ENCODE measurements at regions not wholly inside any gene's neighbourhood (a gene's known extent, or its start where the extent isn't known, plus 50 kb on each side); places are given as distances from the start of the nearest gene placed in this dataset.
A peak's percentile ranks its signal among the peaks of the same experiment; 100 is the strongest.

DNA sequence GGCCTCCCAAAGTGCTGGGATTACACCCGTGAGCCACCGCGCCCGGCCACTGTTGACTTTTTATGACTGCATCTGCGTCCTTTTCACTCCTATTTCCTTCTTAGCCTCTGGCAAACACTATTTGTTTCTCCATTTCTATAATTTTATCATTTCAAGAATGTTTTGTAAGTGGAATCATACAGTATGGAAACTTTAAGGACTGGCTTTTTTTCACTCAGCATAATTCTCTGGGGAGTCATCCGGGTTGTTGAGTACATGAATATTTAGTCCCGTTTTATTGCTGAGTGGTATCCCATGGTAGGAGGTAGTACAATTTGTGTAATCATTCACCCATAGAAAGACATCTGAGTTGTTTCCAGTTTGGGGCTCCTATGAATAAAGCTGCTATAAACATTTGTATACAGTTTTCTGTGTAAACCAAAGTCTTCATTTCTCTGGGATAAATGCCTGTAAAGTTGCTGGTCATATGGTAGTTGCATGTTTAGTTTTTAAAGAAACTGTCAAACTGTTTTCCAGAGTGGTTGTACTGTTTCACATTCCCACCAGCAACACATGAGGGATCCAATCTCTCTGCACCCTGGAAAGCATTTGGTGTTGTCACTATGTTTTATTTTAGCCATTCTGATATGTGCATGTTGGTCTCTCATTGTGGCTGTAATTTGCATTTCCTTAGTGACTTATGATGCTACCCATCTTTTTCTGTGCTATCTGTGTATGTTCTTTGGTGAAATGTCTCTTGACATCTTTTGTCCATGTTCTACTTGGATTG lies 139.6 kb upstream of the EEPD1 start:
- H3K4me3 ChIP-seq (ENCODE audit: low read length in 2 of 2) = no peak overlapping the region
- no peak overlapping the region for H3K4me2 ChIP-seq (ENCODE audit: insufficient read depth, low read length, poor library complexity, severe bottlenecking)

DNA sequence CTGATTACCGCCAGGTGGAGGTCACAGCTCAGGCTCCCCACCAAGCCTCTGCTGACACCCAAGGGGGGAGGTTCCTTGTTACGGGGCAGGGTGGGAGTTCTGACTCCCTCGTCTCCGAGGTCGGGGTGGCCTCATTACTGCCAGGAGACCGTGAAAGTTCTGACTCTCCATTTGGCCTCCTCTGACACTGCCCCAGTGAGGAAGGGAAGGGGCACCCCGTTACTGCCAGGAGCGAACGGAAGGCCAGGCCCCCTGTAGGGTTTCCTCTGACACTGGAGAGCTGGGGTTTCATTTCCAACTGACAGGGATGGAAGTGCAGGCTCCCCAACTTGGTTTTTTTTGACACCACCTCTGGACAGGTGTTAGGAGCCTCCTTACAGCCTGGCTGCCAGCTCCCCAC lies 138.1 kb upstream of the EEPD1 start:
- no peak overlapping the region for H2BK120ac ChIP-seq (ENCODE audit: low read depth, low read length)
- peaks cover 0 to 3% (median 0%) of the 10 kb centered on the region in 3 experiments for H3K27me3 ChIP-seq (ENCODE audit: control insufficient read depth in 3 of 3, insufficient read depth in 3 of 3, low read depth in 1 of 3, low read length in 3 of 3)
- no peak for DNase-seq (ENCODE audit: low spot score)
- H3K9me3 ChIP-seq (replicated peaks in 1 of 2; ENCODE audit: control insufficient read depth in 2 of 2, insufficient read depth in 1 of 2, low read depth in 1 of 2, low read length in 2 of 2) = no peaks in the 10 kb centered on the region
- H3K18ac ChIP-seq (ENCODE audit: low read length) = peak overlapping the region; percentile 64
- peaks cover 3 to 5% of the 10 kb centered on the region in 2 donors for H3K4me1 ChIP-seq (ENCODE audit: control insufficient read depth in 2 of 2, insufficient read depth in 1 of 2, low read depth in 1 of 2, low read length in 2 of 2)
- no peak overlapping the region for H3K14ac ChIP-seq (ENCODE audit: low read length)
- H3K27ac ChIP-seq (replicated peaks; ENCODE audit: low read length) = no peak overlapping the region
- no peak overlapping the region for H3K4me3 ChIP-seq (ENCODE audit: low read length in 2 of 2)
- peak overlapping the region; percentile 30 for H2BK12ac ChIP-seq (ENCODE audit: low read length)
- H3K4ac ChIP-seq (ENCODE audit: low read length) = peak overlapping the region; percentile 66
- H2BK5ac ChIP-seq (ENCODE audit: low read length) = peak overlapping the region; percentile 53
- no peak overlapping the region for H3K9ac ChIP-seq (ENCODE audit: low read depth, low read length, poor library complexity)
- H2BK15ac ChIP-seq (ENCODE audit: low read length) = no peak overlapping the region
- H2AFZ ChIP-seq (ENCODE audit: low read length) = no peak overlapping the region
- no peak overlapping the region for H2AK5ac ChIP-seq (ENCODE audit: low read depth, low read length)
- no peak overlapping the region for H4K8ac ChIP-seq (ENCODE audit: low read depth, low read length)
- WGBS, 2 donors (ENCODE audit: extremely low coverage in 2 of 2, insufficient read length in 2 of 2, insufficient replicate concordance in 1 of 2) = no CpG with 5 or more reads among the region's 9 CpGs
- no peak overlapping the region for H3K23ac ChIP-seq (ENCODE audit: low read depth, low read length, poor library complexity)
- no peak overlapping the region for H4K91ac ChIP-seq (ENCODE audit: low read depth, low read length, poor library complexity)
- H3K79me1 ChIP-seq (ENCODE audit: low read depth, low read length) = no peaks in the 10 kb centered on the region
- no peak overlapping the region for H3K4me2 ChIP-seq (ENCODE audit: insufficient read depth, low read length, poor library complexity, severe bottlenecking)
- H3K36me3 ChIP-seq (replicated peaks in 1 of 2; ENCODE audit: control insufficient read depth in 2 of 2, insufficient read depth in 2 of 2, low read length in 2 of 2) = no peaks in the 10 kb centered on the region

More for the DNA sequence above, 139.6 kb upstream of the EEPD1 start:
- no peak overlapping the region for H2AFZ ChIP-seq (ENCODE audit: low read length)
- no peak overlapping the region for H4K91ac ChIP-seq (ENCODE audit: low read depth, low read length, poor library complexity)
- H2BK120ac ChIP-seq (ENCODE audit: low read depth, low read length) = no peak overlapping the region
- H3K4me1 ChIP-seq (ENCODE audit: control insufficient read depth in 2 of 2, insufficient read depth in 1 of 2, low read depth in 1 of 2, low read length in 2 of 2) = peaks cover 3 to 5% of the 10 kb centered on the region in 2 donors
- no peaks in the 10 kb centered on the region for H3K79me1 ChIP-seq (ENCODE audit: low read depth, low read length)
- no peak overlapping the region for H2BK15ac ChIP-seq (ENCODE audit: low read length)
- H2BK5ac ChIP-seq (ENCODE audit: low read length) = no peak overlapping the region
- H3K36me3 ChIP-seq (replicated peaks in 1 of 2; ENCODE audit: control insufficient read depth in 2 of 2, insufficient read depth in 2 of 2, low read length in 2 of 2) = no peaks in the 10 kb centered on the region
- no peak overlapping the region for H3K27ac ChIP-seq (replicated peaks; ENCODE audit: low read length)
- no peak overlapping the region for H4K8ac ChIP-seq (ENCODE audit: low read depth, low read length)
- H3K9me3 ChIP-seq (replicated peaks in 1 of 2; ENCODE audit: control insufficient read depth in 2 of 2, insufficient read depth in 1 of 2, low read depth in 1 of 2, low read length in 2 of 2) = no peaks in the 10 kb centered on the region
- no CpG with 5 or more reads among the region's 7 CpGs for WGBS, 2 donors (ENCODE audit: extremely low coverage in 2 of 2, insufficient read length in 2 of 2, insufficient replicate concordance in 1 of 2)
- no peak for DNase-seq (ENCODE audit: low spot score)
- H3K27me3 ChIP-seq (ENCODE audit: control insufficient read depth in 3 of 3, insufficient read depth in 3 of 3, low read depth in 1 of 3, low read length in 3 of 3) = peaks cover 0 to 3% (median 0%) of the 10 kb centered on the region in 3 experiments
- H2BK12ac ChIP-seq (ENCODE audit: low read length) = no peak overlapping the region
- no peak overlapping the region for H3K18ac ChIP-seq (ENCODE audit: low read length)
- H3K4ac ChIP-seq (ENCODE audit: low read length) = no peak overlapping the region
- no peak overlapping the region for H2AK5ac ChIP-seq (ENCODE audit: low read depth, low read length)
- H3K9ac ChIP-seq (ENCODE audit: low read depth, low read length, poor library complexity) = no peak overlapping the region
- H3K23ac ChIP-seq (ENCODE audit: low read depth, low read length, poor library complexity) = no peak overlapping the region
- H3K14ac ChIP-seq (ENCODE audit: low read length) = no peak overlapping the region

DNA sequence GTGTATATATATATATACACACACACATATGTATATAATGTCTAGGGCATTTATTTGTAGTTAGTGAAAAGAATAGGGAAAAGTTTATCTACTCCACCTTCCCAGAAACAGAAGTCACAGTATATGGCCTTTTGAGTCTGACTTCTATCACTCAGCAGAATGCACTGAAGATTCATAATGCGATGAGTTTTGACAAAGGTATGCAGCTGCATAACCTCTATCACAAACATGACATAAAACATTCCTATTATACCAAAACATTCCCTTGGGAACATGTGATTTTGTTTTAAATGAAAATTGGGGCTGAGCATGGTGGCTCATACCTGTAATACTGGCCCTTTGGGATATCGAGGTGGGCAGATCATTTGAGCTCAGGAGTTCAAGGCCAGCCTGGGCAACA lies 137.3 kb upstream of the EEPD1 start:
- Histone ChIP-seq H3K27ac (replicated peaks; ENCODE audit: low read length) (no peak overlapping the region), H3K4me1 (ENCODE audit: control insufficient read depth in 2 of 2, insufficient read depth in 1 of 2, low read depth in 1 of 2, low read length in 2 of 2) (peaks cover 3 to 5% of the 10 kb centered on the region in 2 donors), H3K4me2 (ENCODE audit: insufficient read depth, low read length, poor library complexity, severe bottlenecking) (no peak overlapping the region), H3K14ac (ENCODE audit: low read length) (no peak overlapping the region), H2AK5ac (ENCODE audit: low read depth, low read length) (no peak overlapping the region), H2BK15ac (ENCODE audit: low read length) (no peak overlapping the region), H2AFZ (ENCODE audit: low read length) (no peak overlapping the region), H2BK120ac (ENCODE audit: low read depth, low read length) (no peak overlapping the region), H3K27me3 (ENCODE audit: control insufficient read depth in 3 of 3, insufficient read depth in 3 of 3, low read depth in 1 of 3, low read length in 3 of 3) (peaks cover 0 to 3% (median 0%) of the 10 kb centered on the region in 3 experiments), H3K9me3 (replicated peaks in 1 of 2; ENCODE audit: control insufficient read depth in 2 of 2, insufficient read depth in 1 of 2, low read depth in 1 of 2, low read length in 2 of 2) (no peaks in the 10 kb centered on the region), H4K91ac (ENCODE audit: low read depth, low read length, poor library complexity) (no peak overlapping the region), H3K23ac (ENCODE audit: low read depth, low read length, poor library complexity) (no peak overlapping the region), H3K36me3 (replicated peaks in 1 of 2; ENCODE audit: control insufficient read depth in 2 of 2, insufficient read depth in 2 of 2, low read length in 2 of 2) (no peaks in the 10 kb centered on the region), H3K4me3 (ENCODE audit: low read length in 2 of 2) (no peak overlapping the region), H4K8ac (ENCODE audit: low read depth, low read length) (no peak overlapping the region), H3K4ac (ENCODE audit: low read length) (no peak overlapping the region), H2BK5ac (ENCODE audit: low read length) (no peak overlapping the region), H3K9ac (ENCODE audit: low read depth, low read length, poor library complexity) (no peak overlapping the region), H2BK12ac (ENCODE audit: low read length) (no peak overlapping the region), H3K18ac (ENCODE audit: low read length) (no peak overlapping the region), H3K79me1 (ENCODE audit: low read depth, low read length) (no peaks in the 10 kb centered on the region)
- no peak for DNase-seq (ENCODE audit: low spot score)
- no CpG with 5 or more reads among the region's 2 CpGs for WGBS, 2 donors (ENCODE audit: extremely low coverage in 2 of 2, insufficient read length in 2 of 2, insufficient replicate concordance in 1 of 2)

DNA sequence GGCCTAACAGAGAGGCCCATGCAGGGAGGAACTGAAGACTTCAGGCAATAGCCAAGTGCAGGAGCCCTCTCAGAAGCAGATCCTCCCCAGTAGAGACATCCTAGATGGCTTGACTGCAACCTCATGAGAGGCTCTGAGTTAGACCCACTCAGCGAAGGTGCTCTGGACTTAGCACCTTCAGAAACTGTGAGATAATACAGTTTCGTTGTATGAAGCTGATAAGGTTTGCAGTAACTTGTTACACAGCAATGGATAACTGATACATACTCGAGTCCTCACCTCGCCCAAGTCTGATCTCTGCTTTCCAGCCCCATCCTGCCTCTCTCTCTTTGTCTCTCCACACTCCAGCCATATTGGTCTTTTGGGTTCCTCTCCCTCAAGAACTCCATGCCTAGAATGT lies 136.4 kb upstream of the EEPD1 start:
- Histone ChIP-seq H3K4me3 (ENCODE audit: low read length in 2 of 2) (no peak overlapping the region), H3K36me3 (replicated peaks in 1 of 2; ENCODE audit: control insufficient read depth in 2 of 2, insufficient read depth in 2 of 2, low read length in 2 of 2) (no peaks in the 10 kb centered on the region), H3K9me3 (replicated peaks in 1 of 2; ENCODE audit: control insufficient read depth in 2 of 2, insufficient read depth in 1 of 2, low read depth in 1 of 2, low read length in 2 of 2) (no peaks in the 10 kb centered on the region), H2BK15ac (ENCODE audit: low read length) (no peak overlapping the region), H3K79me1 (ENCODE audit: low read depth, low read length) (no peaks in the 10 kb centered on the region), H3K27ac (replicated peaks; ENCODE audit: low read length) (no peak overlapping the region), H3K4ac (ENCODE audit: low read length) (no peak overlapping the region), H3K14ac (ENCODE audit: low read length) (no peak overlapping the region), H3K23ac (ENCODE audit: low read depth, low read length, poor library complexity) (no peak overlapping the region), H3K4me2 (ENCODE audit: insufficient read depth, low read length, poor library complexity, severe bottlenecking) (no peak overlapping the region), H3K4me1 (ENCODE audit: control insufficient read depth in 2 of 2, insufficient read depth in 1 of 2, low read depth in 1 of 2, low read length in 2 of 2) (peaks cover 0 to 1% of the 10 kb centered on the region in 2 donors), H2AFZ (ENCODE audit: low read length) (no peak overlapping the region), H2AK5ac (ENCODE audit: low read depth, low read length) (no peak overlapping the region), H4K91ac (ENCODE audit: low read depth, low read length, poor library complexity) (no peak overlapping the region), H2BK12ac (ENCODE audit: low read length) (no peak overlapping the region), H3K18ac (ENCODE audit: low read length) (no peak overlapping the region), H3K9ac (ENCODE audit: low read depth, low read length, poor library complexity) (no peak overlapping the region), H2BK5ac (ENCODE audit: low read length) (no peak overlapping the region), H4K8ac (ENCODE audit: low read depth, low read length) (no peak overlapping the region), H3K27me3 (ENCODE audit: control insufficient read depth in 3 of 3, insufficient read depth in 3 of 3, low read depth in 1 of 3, low read length in 3 of 3) (peaks cover 0 to 3% (median 0%) of the 10 kb centered on the region in 3 experiments), H2BK120ac (ENCODE audit: low read depth, low read length) (no peak overlapping the region)
- no CpG with 5 or more reads among the region's 4 CpGs for WGBS, 2 donors (ENCODE audit: extremely low coverage in 2 of 2, insufficient read length in 2 of 2, insufficient replicate concordance in 1 of 2)
- DNase-seq (ENCODE audit: low spot score) = no peak
